ENCODE measurements at regions not wholly inside any gene's neighbourhood (a gene's known extent, or its start where the extent isn't known, plus 50 kb on each side); places are given as distances from the start of the nearest gene placed in this dataset.

- ChIA-PET POLR2A (no interaction called here), CTCF (no interaction called here)
- no peak for TF ChIP-seq CTCF (IDR thresholded peaks at IDR 0.05; ENCODE audit: insufficient read depth, low read length, missing control alignments)
- no peak overlapping the region for H3K4me3 ChIP-seq (ENCODE audit: low read depth, low read length)
- no peak for DNase-seq (ENCODE audit: low read depth, low spot score)
Measured at GRCh38 chr5:105961572-105961971, 1709.2 kb downstream of the EFNA5 start.

GRCh38 chr5:105956456-105957196 is 1714.1 kb downstream of the EFNA5 start:
- POLR2A ChIA-PET = no interaction called here
- H3K4me3 ChIP-seq (ENCODE audit: low read depth, low read length) = no peak overlapping the region
- DNase-seq (ENCODE audit: low read depth, low spot score) = no peak
- no peak for TF ChIP-seq CTCF (IDR thresholded peaks at IDR 0.05; ENCODE audit: insufficient read depth, low read length, missing control alignments)
- CTCF ChIA-PET = no interaction called here

GRCh38 chr5:105954341-105954740 is 1716.4 kb downstream of the EFNA5 start:
- no peak for TF ChIP-seq CTCF (IDR thresholded peaks at IDR 0.05; ENCODE audit: insufficient read depth, low read length, missing control alignments)
- no peak overlapping the region for H3K4me3 ChIP-seq (ENCODE audit: low read depth, low read length)
- ChIA-PET POLR2A (no interaction called here), CTCF (no interaction called here)
- DNase-seq (ENCODE audit: low read depth, low spot score) = no peak

GRCh38 chr5:105953616-105954015 is 1717.1 kb downstream of the EFNA5 start:
- ChIA-PET CTCF (no interaction called here), POLR2A (no interaction called here)
- DNase-seq (ENCODE audit: low read depth, low spot score) = no peak
- no peak overlapping the region for H3K4me3 ChIP-seq (ENCODE audit: low read depth, low read length)
- no peak for TF ChIP-seq CTCF (IDR thresholded peaks at IDR 0.05; ENCODE audit: insufficient read depth, low read length, missing control alignments)

- CTCF ChIA-PET = no interaction called here
- DNase-seq (ENCODE audit: low read depth, low spot score) = no peak
Measured at GRCh38 chr5:105952875-105953274, 1717.9 kb downstream of the EFNA5 start.

GRCh38 chr5:105947461-105947860 is 1723.3 kb downstream of the EFNA5 start:
- ChIA-PET POLR2A (no interaction called here), CTCF (no interaction called here)
- no peak for TF ChIP-seq CTCF (IDR thresholded peaks at IDR 0.05; ENCODE audit: insufficient read depth, low read length, missing control alignments)
- H3K4me3 ChIP-seq (ENCODE audit: low read depth, low read length) = no peak overlapping the region
- no peak for DNase-seq (ENCODE audit: low read depth, low spot score)

More at GRCh38 chr5:105952875-105953274, 1717.9 kb downstream of the EFNA5 start:
- POLR2A ChIA-PET = no interaction called here
- TF ChIP-seq CTCF (IDR thresholded peaks at IDR 0.05; ENCODE audit: insufficient read depth, low read length, missing control alignments) = no peak
- H3K4me3 ChIP-seq (ENCODE audit: low read depth, low read length) = no peak overlapping the region
